ENCODE measurements at regions not wholly inside any gene's neighbourhood (a gene's known extent, or its start where the extent isn't known, plus 50 kb on each side); places are given as distances from the start of the nearest gene placed in this dataset.

DNA sequence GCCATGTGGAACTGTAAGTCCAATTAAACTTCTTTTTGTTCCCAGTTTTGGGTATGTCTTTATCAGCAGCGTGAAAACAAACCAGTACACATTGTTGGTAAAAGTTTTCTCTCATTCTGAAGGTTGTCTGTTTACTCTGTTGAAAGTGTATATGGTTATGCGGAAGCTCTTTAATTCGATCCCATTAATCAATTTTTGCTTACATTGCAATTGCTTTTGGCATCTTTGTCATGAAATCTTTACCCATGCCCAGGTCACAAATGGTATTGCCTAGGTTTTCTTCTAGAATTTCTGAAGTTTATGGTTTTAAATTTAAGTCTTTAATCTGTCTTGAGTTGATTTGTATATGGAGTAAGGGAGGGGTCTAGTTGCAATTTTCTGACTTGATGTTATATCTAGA, 1901.9 kb downstream of the MAT2B start:
- Histone ChIP-seq H3K36me3 (ENCODE audit: control insufficient read depth in 2 of 2, extremely low read depth in 1 of 2, insufficient read depth in 2 of 2, low read length in 2 of 2) (no peaks in the 10 kb centered on the region), H3K4me3 (replicated peaks in 1 of 3; ENCODE audit: insufficient read depth in 1 of 3, low read depth in 1 of 3, low read length in 3 of 3) (no peak overlapping the region), H2AFZ (ENCODE audit: low read depth, low read length) (no peak overlapping the region), H3K4me1 (ENCODE audit: control insufficient read depth, extremely low read depth, insufficient read depth, low read length) (no peaks in the 10 kb centered on the region), H3K9me1 (replicated peaks; ENCODE audit: control insufficient read depth, extremely low read depth, insufficient read depth, low read length) (no peaks in the 10 kb centered on the region), H4K20me1 (replicated peaks; ENCODE audit: control insufficient read depth, extremely low read depth, insufficient read depth, low read length) (no peaks in the 10 kb centered on the region), H3K4me2 (ENCODE audit: insufficient read depth, low read length) (no peak overlapping the region), H3K27me3 (ENCODE audit: control insufficient read depth in 2 of 2, insufficient read depth in 2 of 2, low read length in 2 of 2) (no peaks in the 10 kb centered on the region), H3K27ac (ENCODE audit: insufficient read depth, low read depth, low read length) (no peak overlapping the region), H3K79me2 (ENCODE audit: control insufficient read depth, insufficient read depth, low read length) (no peaks in the 10 kb centered on the region), H3K9me3 (replicated peaks; ENCODE audit: control insufficient read depth, insufficient read depth, low read length) (no peaks in the 10 kb centered on the region), H3K9ac (replicated peaks; ENCODE audit: extremely low read depth, insufficient read depth, low read length) (no peak overlapping the region)
- POLR2A ChIA-PET: no interaction called here
- BruUV-seq (replicated peaks): no TSS peak
- TF ChIP-seq POLR2A (IDR thresholded peaks at IDR 0.05; ENCODE audit: low read depth, low read length) (no peak), MYC (IDR thresholded peaks at IDR 0.05; ENCODE audit: low read depth, low read length) (no peak), GATA2 (IDR thresholded peaks at IDR 0.05; ENCODE audit: insufficient read depth, insufficient read length, low read depth, low read length) (no peak), POLR2AphosphoS5 (IDR thresholded peaks at IDR 0.05; ENCODE audit: insufficient read depth, low read depth, low read length) (no peak), EZH2 (IDR thresholded peaks at IDR 0.05; ENCODE audit: borderline replicate concordance, low read depth, low read length, severe bottlenecking) (no peak)
- TF ChIP-seq, protein P1, sequence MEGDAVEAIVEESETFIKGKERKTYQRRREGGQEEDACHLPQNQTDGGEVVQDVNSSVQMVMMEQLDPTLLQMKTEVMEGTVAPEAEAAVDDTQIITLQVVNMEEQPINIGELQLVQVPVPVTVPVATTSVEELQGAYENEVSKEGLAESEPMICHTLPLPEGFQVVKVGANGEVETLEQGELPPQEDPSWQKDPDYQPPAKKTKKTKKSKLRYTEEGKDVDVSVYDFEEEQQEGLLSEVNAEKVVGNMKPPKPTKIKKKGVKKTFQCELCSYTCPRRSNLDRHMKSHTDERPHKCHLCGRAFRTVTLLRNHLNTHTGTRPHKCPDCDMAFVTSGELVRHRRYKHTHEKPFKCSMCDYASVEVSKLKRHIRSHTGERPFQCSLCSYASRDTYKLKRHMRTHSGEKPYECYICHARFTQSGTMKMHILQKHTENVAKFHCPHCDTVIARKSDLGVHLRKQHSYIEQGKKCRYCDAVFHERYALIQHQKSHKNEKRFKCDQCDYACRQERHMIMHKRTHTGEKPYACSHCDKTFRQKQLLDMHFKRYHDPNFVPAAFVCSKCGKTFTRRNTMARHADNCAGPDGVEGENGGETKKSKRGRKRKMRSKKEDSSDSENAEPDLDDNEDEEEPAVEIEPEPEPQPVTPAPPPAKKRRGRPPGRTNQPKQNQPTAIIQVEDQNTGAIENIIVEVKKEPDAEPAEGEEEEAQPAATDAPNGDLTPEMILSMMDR (IDR thresholded peaks at IDR 0.05; ENCODE audit: extremely low read depth in 1 of 2, insufficient read depth in 1 of 2, low read depth in 1 of 2, low read length in 2 of 2): no peak
- TF ChIP-seq, protein P2, sequence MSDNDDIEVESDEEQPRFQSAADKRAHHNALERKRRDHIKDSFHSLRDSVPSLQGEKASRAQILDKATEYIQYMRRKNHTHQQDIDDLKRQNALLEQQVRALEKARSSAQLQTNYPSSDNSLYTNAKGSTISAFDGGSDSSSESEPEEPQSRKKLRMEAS (IDR thresholded peaks at IDR 0.05; ENCODE audit: insufficient read depth, insufficient read length): no peak
- FAIRE-seq: no peak
- intact Hi-C loops (cut with micrococcal nuclease) (no loop called here), dilution Hi-C loops (cut with MboI; ENCODE audit: extremely low pct_ligation_motif_present, low sequenced_read_pairs) (no loop called here)
- CTCF ChIA-PET: no interaction called here
- no peak for DNase-seq (ENCODE audit: low read depth, low spot score)

DNA sequence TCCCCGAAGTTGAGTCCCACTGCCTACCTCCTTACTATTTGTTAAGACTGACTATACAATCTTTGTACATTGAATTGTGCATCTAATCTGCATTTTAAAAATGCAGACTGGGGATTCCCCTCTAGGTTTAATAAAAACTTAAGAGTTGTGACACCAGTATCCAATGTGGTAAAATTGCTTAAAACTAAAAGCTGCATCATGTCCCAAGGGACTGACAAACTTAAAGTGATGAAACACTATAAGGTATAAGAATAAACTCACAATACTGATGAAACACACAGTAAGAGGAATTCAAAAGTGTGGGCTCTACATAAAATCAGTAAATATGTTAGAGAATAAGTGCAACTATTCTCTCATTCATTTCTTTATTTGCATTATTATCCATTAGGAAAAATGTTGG, 1905.1 kb downstream of the MAT2B start:
- POLR2A ChIA-PET: no interaction called here
- no peaks in the 10 kb centered on the region for H4K20me1 ChIP-seq (replicated peaks; ENCODE audit: control insufficient read depth, extremely low read depth, insufficient read depth, low read length)
- H3K4me3 ChIP-seq (replicated peaks in 1 of 3; ENCODE audit: insufficient read depth in 1 of 3, low read depth in 1 of 3, low read length in 3 of 3): no peak overlapping the region
- H3K4me1 ChIP-seq (ENCODE audit: control insufficient read depth, extremely low read depth, insufficient read depth, low read length): no peaks in the 10 kb centered on the region
- no peaks in the 10 kb centered on the region for H3K27me3 ChIP-seq (ENCODE audit: control insufficient read depth in 2 of 2, insufficient read depth in 2 of 2, low read length in 2 of 2)
- H2AFZ ChIP-seq (ENCODE audit: low read depth, low read length): no peak overlapping the region
- H3K79me2 ChIP-seq (ENCODE audit: control insufficient read depth, insufficient read depth, low read length): no peaks in the 10 kb centered on the region
- no peaks in the 10 kb centered on the region for H3K9me1 ChIP-seq (replicated peaks; ENCODE audit: control insufficient read depth, extremely low read depth, insufficient read depth, low read length)
- H3K27ac ChIP-seq (ENCODE audit: insufficient read depth, low read depth, low read length): no peak overlapping the region
- intact Hi-C loops (cut with micrococcal nuclease): no loop called here
- no peak overlapping the region for H3K4me2 ChIP-seq (ENCODE audit: insufficient read depth, low read length)
- no peaks in the 10 kb centered on the region for H3K9me3 ChIP-seq (replicated peaks; ENCODE audit: control insufficient read depth, insufficient read depth, low read length)
- no peak overlapping the region for H3K9ac ChIP-seq (replicated peaks; ENCODE audit: extremely low read depth, insufficient read depth, low read length)
- no peaks in the 10 kb centered on the region for H3K36me3 ChIP-seq (ENCODE audit: control insufficient read depth in 2 of 2, extremely low read depth in 1 of 2, insufficient read depth in 2 of 2, low read length in 2 of 2)
- no peak for TF ChIP-seq FOS (IDR thresholded peaks at IDR 0.05; ENCODE audit: borderline replicate concordance, insufficient read depth, low read length)
- TF ChIP-seq, protein P1 (IDR thresholded peaks at IDR 0.05; ENCODE audit: extremely low read depth in 1 of 2, insufficient read depth in 1 of 2, low read depth in 1 of 2, low read length in 2 of 2): no peak
- FAIRE-seq (no peak), DNase-seq (ENCODE audit: low read depth, low spot score) (no peak)
- CTCF ChIA-PET: no interaction called here
- dilution Hi-C loops (cut with MboI; ENCODE audit: extremely low pct_ligation_motif_present, low sequenced_read_pairs): no loop called here
- no TSS peak for BruUV-seq (replicated peaks)

All from endothelial cell of umbilical vein (primary cell).